Mesothelial cell of epicardium (in vitro differentiated cells): ENCODE measurements at regions not wholly inside any gene's neighbourhood (a gene's known extent, or its start where the extent isn't known, plus 50 kb on each side); places are given as distances from the start of the nearest gene placed in this dataset.

Experiments
- DNase-seq, 2 experiments: peaks; one replicate each; pipeline ENCODE4 v3.0.0; 2021; ENCODE audit warnings: low spot score in 2 of 2; ENCODE audit not compliant: unreplicated experiment in 2 of 2
- H3K27ac Mint-ChIP-seq: 2 replicates; pipeline ENCODE4 v1.8.0; 2021; ENCODE audit warnings: mixed read lengths
- H3K27me3 Mint-ChIP-seq: 2 replicates; pipeline ENCODE4 v1.8.0; 2021; ENCODE audit warnings: low read depth, mixed read lengths
- H3K36me3 Mint-ChIP-seq: 2 replicates; pipeline ENCODE4 v1.8.0; 2021; ENCODE audit warnings: mixed read lengths
- H3K4me1 Mint-ChIP-seq: 2 replicates; pipeline ENCODE4 v1.8.0; 2021; ENCODE audit warnings: mixed read lengths
- H3K4me3 Mint-ChIP-seq: 2 replicates; pipeline ENCODE4 v1.8.0; 2021; ENCODE audit warnings: mild to moderate bottlenecking, moderate library complexity, mixed read lengths
- H3K9me3 Mint-ChIP-seq: 2 replicates; pipeline ENCODE4 v1.8.0; 2021; ENCODE audit warnings: mixed read lengths
- CTCF ChIP-seq: fragments of 200-600 bp; sonication (generic); IDR thresholded peaks from one replicate; pipeline ENCODE4 v1.5.0; 2021; ENCODE audit warnings: antibody characterized with exemption; ENCODE audit not compliant: unreplicated experiment

- Mint-ChIP-seq H3K36me3 (no peaks in the 10 kb centered on the region), H3K4me3 (no peak overlapping the region), H3K9me3 (no peaks in the 10 kb centered on the region), H3K27ac (no peak overlapping the region), H3K27me3 (peaks cover 14% of the 10 kb centered on the region), H3K4me1 (peaks cover 14% of the 10 kb centered on the region)
- no peak for DNase-seq
- no peak for TF ChIP-seq CTCF
Observed at GRCh38 chr11:131302836-131303235, 67.6 kb upstream of the NTM start.

- Mint-ChIP-seq H3K4me1 (peaks cover 14% of the 10 kb centered on the region), H3K36me3 (no peaks in the 10 kb centered on the region), H3K9me3 (no peaks in the 10 kb centered on the region), H3K4me3 (no peak overlapping the region), H3K27ac (no peak overlapping the region), H3K27me3 (peaks cover 11% of the 10 kb centered on the region)
- DNase-seq = no peak
- TF ChIP-seq CTCF = no peak
Observed at GRCh38 chr11:131303611-131304119, 66.8 kb upstream of the NTM start.

GRCh38 chr11:131305005-131305404 is 65.4 kb upstream of the NTM start:
- H3K4me3 Mint-ChIP-seq = no peak overlapping the region
- no peak overlapping the region for H3K27ac Mint-ChIP-seq
- H3K4me1 Mint-ChIP-seq = peaks cover 6% of the 10 kb centered on the region
- no peaks in the 10 kb centered on the region for H3K9me3 Mint-ChIP-seq
- H3K36me3 Mint-ChIP-seq = no peaks in the 10 kb centered on the region
- no peak for DNase-seq
- TF ChIP-seq CTCF = no peak
- peaks cover 11% of the 10 kb centered on the region for H3K27me3 Mint-ChIP-seq

GRCh38 chr11:131307506-131307905 is 62.9 kb upstream of the NTM start:
- peaks cover 11% of the 10 kb centered on the region for H3K27me3 Mint-ChIP-seq
- DNase-seq = no peak
- H3K9me3 Mint-ChIP-seq = no peaks in the 10 kb centered on the region
- no peaks in the 10 kb centered on the region for H3K36me3 Mint-ChIP-seq
- H3K4me1 Mint-ChIP-seq = peaks cover 16% of the 10 kb centered on the region
- TF ChIP-seq CTCF = no peak
- no peak overlapping the region for H3K27ac Mint-ChIP-seq
- no peak overlapping the region for H3K4me3 Mint-ChIP-seq

- peaks cover 18% of the 10 kb centered on the region for H3K27me3 Mint-ChIP-seq
- H3K27ac Mint-ChIP-seq = no peak overlapping the region
- TF ChIP-seq CTCF = no peak
- H3K36me3 Mint-ChIP-seq = no peaks in the 10 kb centered on the region
- peaks cover 6% of the 10 kb centered on the region for H3K9me3 Mint-ChIP-seq
- DNase-seq = no peak
- H3K4me3 Mint-ChIP-seq = no peak overlapping the region
- H3K4me1 Mint-ChIP-seq = peaks cover 16% of the 10 kb centered on the region
Observed at GRCh38 chr11:131309776-131310175, 60.6 kb upstream of the NTM start.

- TF ChIP-seq CTCF = no peak
- Mint-ChIP-seq H3K27ac (no peak overlapping the region), H3K9me3 (peaks cover 6% of the 10 kb centered on the region), H3K4me1 (peaks cover 16% of the 10 kb centered on the region), H3K27me3 (peaks cover 28% of the 10 kb centered on the region), H3K36me3 (no peaks in the 10 kb centered on the region), H3K4me3 (no peak overlapping the region)
- no peak for DNase-seq
Observed at GRCh38 chr11:131311776-131312514, 58.5 kb upstream of the NTM start.
